HG03280 (cell line): ENCODE measurements at regions not wholly inside any gene's neighbourhood (a gene's known extent, or its start where the extent isn't known, plus 50 kb on each side); places are given as distances from the start of the nearest gene placed in this dataset.

Source experiments
- ATAC-seq: cut with Tn5 transposase; IDR thresholded peaks from one replicate; pipeline ENCODE4 v1.9.1; 2021; ENCODE audit warnings: mild to moderate bottlenecking, moderate library complexity; ENCODE audit not compliant: unreplicated experiment

DNA sequence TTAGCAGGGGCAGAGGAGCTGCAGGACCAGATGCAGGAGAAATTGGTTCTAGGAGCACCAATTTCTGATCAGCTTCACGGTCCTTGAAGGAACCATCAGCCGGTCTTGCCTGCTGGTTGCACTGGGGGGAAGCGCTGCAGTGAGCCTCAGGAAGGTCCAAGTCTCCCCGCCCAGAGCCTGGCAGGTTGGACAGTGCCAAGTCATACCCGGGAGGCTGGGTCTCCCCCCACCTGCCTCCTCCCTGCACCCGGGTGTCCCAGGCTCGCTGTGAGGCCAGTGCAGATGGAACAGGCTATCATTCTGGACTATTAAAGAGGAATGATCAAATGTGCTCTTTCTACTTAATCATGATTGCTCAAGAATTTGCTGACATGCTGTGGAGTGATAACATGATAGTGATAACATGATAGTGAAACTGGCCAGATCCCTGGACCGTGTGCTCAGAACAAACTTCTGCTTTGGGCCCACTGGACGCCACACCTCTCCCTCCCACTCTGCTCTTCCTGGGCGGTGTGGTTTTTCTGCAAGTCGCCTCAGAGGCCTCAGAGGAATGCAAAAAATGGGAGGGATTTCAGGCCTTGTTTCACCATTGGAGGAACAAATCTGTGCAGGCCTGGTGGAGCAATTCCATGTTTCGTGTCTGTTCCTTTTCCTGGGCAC is 236.0 kb downstream of the IRF8 start:
- ATAC-seq: no peak

GRCh38 chr16:86137359-86137758 is 238.4 kb downstream of the IRF8 start:
- ATAC-seq: no peak

DNA sequence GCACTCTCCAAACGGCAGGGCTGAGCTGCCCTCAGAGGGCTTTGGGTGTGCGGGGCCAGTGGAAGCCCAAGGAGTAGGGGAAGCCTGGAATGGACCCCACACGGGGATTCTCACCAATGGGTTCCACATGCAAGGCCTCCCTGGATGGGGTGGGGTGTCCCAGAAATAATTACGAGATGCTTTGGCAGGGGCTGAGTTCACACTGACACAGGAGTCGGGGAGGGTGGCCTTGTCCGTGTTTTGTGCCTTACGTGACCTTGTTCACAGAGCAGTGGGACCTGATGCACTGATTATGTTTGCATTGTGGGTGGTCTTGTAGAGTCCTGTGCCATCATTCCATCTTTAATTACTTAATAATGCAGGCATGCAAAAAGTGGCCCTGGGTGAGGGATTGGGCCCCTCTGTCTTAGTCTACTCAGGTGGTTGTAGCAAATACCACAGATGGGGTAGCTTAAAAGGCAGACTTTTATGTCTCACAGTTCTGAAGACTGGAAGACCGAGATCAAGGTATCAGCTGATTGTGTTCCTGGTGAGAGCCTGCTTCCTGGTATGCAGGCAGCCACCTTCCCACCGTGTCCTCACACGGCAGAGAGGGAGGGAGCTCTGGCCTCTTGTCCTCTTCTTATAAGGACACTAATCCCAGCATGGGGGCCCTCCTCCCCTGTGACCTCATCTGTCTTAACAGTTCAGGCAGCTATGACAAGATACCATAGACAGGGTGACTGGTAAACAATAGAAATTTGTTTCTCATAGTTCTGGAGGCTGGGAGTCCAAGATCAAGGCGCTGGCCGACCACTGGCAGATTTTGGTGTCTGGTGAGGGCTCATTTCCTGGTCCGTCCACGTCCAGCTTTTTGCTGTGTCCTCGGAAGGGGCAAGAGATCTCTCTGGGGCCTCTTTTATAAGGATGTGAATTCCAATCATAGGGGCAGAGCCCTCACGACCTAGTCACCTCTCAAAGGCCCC is 239.4 kb downstream of the IRF8 start:
- ATAC-seq: no peak

DNA sequence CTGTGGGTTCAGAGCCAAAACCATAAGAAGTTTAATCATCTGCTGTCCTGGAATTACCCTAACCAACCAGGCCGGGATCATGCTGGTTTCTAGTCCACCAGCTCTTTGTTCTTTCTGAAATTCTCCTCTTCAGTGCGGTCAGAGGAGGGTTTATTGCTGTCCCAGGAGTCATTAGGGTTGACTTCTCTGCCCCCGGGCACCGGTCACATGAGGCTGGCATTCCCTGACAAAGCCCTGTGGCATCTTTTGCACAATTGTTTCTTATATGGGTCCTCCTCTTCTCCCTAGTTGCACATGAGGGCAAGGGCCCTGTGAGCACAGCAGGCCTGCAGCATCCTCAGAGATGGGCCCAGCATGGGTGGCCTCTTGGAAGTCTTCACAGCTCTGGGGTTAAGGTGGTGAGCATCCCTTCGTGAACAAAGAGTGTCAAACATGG is 243.9 kb downstream of the IRF8 start:
- ATAC-seq: no peak

DNA sequence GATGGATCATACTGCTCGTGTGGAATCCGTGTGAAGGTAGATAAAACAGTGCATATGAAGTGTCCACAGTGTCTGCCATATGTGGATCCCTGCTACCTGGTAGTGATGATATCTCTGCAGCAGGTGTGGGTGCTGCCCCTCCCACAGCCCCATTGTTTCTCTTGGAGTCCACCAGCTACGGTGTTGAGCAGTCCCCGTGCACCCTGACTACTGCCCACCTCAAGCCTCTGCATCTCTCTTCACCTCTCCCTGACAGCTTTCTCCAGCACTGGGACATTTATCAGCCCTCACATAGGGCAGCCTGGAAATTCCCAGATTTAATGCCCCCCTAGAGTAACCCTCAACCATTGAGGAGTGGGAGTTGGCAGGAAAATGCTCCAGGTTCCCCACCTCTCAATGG is 244.7 kb downstream of the IRF8 start:
- ATAC-seq: no peak

DNA sequence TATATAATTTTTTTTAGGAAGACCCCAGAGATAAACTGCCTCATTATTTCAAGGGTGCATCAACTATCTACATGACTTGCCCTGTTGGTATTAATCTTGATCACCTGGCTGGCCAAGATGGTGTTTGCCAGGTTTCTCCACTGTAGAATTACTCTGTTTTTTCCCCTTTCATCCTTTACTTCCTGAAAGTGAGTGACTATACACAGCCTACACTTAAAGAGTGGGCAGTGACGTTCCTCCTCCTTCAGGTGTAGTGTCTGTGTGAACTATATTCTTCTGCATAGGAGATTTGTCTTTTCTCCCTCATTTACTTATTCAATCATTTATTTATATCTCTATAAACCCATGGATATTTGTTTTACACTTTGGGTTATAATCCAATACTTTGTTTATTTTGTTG is 246.7 kb downstream of the IRF8 start:
- ATAC-seq: no peak

DNA sequence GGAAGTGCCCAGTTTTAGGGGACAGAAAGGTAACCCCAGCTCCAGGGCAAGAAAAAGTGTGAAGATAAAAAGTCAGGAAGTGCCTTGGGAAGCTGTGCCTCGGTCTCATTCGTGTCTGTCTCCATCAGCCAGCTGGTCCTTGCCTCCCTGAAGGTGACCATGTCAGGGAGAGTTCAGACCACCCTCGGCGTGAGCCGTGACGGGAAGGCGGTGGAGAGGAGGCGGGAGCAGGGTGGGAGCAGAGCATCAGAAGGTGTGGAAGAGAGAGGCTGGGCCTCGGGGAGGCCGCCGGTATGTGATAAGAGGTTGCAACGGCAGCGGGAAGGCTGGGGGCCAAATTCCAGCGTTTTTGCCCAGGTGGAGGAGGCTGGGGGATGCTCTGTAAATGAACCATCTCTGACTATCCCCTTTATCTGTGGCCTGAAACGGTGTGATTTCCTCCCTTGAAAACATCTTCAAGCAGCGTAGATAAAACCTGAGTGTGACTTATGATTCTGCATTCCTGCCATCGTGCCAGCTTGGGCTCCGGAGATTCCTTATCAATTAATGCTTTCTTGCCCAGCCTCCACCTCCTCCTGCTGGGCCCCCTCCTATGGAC is 251.8 kb downstream of the IRF8 start:
- no peak for ATAC-seq

DNA sequence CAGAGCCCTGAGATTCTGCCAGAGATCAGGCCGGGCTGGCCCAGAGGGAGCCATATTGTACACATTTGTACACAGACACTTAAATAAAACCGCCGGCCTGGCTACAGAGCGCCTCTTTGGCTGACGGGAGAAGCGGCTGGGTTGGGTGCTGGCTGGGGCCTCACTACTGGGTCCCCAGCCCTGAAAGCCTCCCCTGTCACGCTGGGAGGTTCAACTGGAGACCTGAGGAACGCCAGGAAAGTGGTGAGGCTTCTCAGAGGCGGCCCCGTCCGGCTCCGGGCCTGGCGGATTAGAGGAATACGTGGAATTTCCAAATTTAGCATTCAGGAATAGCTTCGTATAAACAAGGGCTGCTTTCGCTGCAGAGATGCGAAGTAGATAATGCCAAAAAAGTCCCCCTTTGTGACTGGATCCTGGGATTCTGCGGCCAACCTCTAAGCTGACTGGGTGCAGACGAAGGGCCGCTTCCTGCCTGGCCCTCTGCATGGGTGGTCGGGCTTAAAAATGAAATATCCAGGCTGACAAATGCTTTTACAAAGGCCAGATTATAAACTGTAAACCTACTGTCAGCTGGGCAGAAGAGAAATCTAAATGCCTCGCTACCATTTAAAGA is 252.4 kb downstream of the IRF8 start:
- ATAC-seq: no peak

DNA sequence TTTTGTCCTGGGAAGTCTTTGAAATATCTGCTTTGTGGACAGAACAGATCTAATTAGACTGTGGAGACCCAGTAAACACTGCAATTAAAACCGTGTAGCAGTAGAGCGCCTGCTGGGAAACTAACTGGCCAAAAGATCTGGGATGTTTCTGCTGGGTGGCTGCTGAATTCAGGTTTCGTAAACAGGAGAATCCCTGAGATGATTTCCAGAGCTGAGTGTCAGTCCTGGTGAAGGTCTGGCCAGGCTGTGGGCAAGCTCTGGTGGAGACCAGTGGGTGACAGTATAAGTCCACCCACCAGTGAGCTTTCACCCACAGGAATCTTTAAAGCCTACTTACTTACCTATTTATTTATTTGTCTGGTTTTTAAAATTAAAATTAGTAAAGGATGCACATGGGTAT is 257.2 kb downstream of the IRF8 start:
- ATAC-seq: no peak

GRCh38 chr16:86157616-86158247 is 258.8 kb downstream of the IRF8 start:
- ATAC-seq: no peak

GRCh38 chr16:86158688-86159360 is 259.9 kb downstream of the IRF8 start:
- ATAC-seq: no peak

DNA sequence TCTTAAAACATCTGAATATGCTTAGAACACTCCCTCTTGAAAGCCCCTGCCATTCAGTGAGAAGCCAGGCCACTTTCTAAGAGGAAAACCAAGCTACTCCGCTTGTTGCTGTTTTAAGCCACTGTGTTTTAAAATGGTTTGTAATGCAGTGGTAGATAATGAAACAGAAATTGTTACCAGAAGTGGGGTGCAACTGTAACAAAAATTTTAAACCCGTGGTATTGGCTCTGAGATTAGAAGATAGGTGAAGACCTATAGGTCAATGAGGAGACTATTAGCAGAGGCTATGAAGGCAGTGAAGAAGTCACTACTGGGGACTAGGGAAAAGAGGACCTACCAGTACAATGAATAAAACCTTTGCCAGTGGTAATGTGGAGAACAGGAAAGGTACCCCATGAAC is 266.5 kb downstream of the IRF8 start:
- ATAC-seq: no peak

GRCh38 chr16:86166414-86166813 is 267.5 kb downstream of the IRF8 start:
- ATAC-seq: no peak

- no peak for ATAC-seq
These were observed 268.1 kb downstream of the IRF8 start for GRCh38 chr16:86167061-86167460.

DNA sequence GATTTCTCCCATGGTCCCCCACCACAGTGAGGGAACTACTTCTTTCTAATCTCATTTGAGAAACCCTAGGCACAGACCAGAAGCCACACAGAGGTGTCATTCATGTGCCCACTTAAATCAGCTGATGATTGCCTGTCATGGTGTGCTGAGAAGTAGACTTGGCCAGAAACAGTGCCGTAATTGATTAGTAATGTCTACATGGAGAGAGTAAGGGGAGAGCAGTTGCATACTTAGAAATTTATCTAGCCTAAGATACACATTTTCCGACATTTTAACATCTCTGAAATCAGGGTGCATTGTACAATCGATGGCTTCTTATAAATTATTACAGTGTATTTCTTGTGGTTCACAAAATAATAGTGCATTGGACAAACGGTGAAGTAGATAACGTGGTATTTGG is 271.8 kb downstream of the IRF8 start:
- ATAC-seq: no peak

DNA sequence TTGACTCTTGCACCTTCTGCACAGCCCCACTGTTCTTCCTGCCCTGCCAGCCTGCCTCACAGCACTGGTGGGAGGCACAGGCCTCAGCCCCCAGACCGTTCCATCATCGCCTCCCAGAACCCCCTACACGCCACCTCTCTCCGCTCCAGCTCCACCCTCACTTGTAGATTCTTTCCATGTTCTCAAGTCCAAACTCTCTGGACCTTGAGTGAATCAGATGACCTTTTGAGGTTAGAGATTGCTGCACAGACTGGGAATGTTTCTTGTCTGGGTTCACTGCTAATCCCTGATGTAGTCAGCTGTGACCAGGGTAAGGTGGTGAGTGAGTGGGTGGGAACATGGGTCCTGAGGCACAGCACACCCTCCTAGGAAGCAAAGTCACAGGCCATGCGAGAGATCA is 272.4 kb downstream of the IRF8 start:
- ATAC-seq: no peak

DNA sequence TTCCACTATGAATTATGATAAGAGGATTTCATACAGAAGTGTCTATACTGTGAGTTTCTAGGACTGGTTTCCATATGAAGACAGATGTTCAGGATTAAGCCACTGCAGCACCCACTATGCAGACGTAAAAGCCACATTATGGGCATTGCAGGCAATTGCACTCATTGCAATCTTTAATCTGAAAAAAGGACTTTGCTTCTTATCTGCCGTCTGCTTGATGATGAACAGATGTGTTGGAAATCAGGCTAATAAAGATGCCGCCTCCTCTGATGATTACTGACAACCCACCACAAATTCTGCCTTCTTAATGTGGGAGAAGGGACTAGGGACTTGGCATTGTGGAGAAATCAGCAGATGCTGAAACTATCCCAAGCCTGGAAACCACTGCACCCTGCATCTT is 276.9 kb downstream of the IRF8 start:
- ATAC-seq: no peak

- no peak for ATAC-seq
These were observed 277.5 kb downstream of the IRF8 start for GRCh38 chr16:86176462-86176861.

GRCh38 chr16:86180244-86180643 is 281.3 kb downstream of the IRF8 start:
- no peak for ATAC-seq

DNA sequence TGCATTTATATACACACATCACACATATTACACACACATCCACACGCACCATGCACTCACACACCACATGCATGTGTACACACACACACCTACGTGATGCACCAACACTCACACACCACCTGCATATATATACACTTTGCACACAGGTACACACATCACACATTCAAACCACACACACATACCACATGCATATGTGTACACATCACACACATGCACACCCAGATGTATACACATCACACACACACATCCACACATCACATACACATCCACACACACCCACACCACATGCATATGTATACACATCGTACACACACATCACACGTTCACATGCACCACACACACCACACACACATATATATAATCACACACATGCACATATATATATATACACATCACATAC is 281.8 kb downstream of the IRF8 start:
- ATAC-seq: no peak
